C4-2B (cell line): ENCODE measurements at regions not wholly inside any gene's neighbourhood (a gene's known extent, or its start where the extent isn't known, plus 50 kb on each side); places are given as distances from the start of the nearest gene placed in this dataset.

Experiments used
- ZFX ChIP-seq: fragments of 450-650 bp; IDR thresholded peaks from 2 replicates; pipeline ENCODE4 v1.6.1; 2017
- TF ChIP-seq, protein P1 (sequence below): fragments of 450-650 bp; conservative IDR thresholded peaks from 2 replicates; pipeline ENCODE4 v1.5.1; 2017; ENCODE audit warnings: mild to moderate bottlenecking

DNA sequence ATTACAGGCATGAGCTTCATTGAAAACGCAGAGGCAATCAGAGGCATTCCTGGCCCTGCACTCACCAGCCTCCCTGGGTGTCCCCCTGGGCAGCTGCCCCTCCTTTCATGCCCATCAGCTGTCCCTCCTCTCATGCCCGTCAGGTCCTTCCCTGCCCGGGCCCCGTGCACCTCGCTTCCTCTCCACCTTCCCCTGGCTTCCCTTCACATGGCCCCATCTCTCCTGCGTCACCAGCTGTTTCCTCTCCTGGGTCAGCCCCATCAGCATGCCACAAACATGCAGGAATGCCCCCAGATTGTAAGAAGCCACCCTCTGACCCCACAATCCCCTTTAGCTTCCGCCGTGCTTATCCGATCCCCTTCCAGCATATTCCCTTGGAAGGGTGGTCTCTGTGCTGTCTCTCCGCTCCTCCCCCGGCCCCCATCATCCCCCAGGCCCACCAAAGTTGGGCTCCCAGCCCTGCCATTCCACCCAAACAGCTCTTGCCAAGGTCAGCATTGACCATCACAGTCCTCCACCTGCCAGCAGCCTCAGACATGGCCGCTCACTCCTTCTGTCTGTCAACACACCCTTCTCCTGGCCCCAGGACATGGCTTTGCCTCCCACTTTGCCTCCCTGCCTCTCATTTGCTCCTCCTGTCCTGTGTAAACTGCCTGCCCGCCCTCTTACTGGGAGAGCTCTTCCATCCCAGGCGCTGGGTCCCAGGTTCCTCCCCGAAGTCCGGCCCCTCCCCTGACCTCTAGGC is 98.6 kb upstream of the IER5L start:
- TF ChIP-seq, protein P1, sequence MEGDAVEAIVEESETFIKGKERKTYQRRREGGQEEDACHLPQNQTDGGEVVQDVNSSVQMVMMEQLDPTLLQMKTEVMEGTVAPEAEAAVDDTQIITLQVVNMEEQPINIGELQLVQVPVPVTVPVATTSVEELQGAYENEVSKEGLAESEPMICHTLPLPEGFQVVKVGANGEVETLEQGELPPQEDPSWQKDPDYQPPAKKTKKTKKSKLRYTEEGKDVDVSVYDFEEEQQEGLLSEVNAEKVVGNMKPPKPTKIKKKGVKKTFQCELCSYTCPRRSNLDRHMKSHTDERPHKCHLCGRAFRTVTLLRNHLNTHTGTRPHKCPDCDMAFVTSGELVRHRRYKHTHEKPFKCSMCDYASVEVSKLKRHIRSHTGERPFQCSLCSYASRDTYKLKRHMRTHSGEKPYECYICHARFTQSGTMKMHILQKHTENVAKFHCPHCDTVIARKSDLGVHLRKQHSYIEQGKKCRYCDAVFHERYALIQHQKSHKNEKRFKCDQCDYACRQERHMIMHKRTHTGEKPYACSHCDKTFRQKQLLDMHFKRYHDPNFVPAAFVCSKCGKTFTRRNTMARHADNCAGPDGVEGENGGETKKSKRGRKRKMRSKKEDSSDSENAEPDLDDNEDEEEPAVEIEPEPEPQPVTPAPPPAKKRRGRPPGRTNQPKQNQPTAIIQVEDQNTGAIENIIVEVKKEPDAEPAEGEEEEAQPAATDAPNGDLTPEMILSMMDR: no peak
- TF ChIP-seq ZFX: no peak
